ENCODE measurements at regions not wholly inside any gene's neighbourhood (a gene's known extent, or its start where the extent isn't known, plus 50 kb on each side); places are given as distances from the start of the nearest gene placed in this dataset.
"Not testable (repeated sequence)": the region's sequence is repeated elsewhere in the genome, so short reads cannot be mapped to it uniquely, and the experiment has no call there.

- DNase-seq, result no peak
Observed at GRCh38 chr11:45431046-45432018, 145.2 kb upstream of the SYT13 start.

GRCh38 chr11:45430361-45430760 lies 144.2 kb upstream of the SYT13 start:
- DNase-seq, result no peak

- DNase-seq, result no peak
Observed at GRCh38 chr11:45429719-45430118, 143.6 kb upstream of the SYT13 start.

- no peak for DNase-seq
Observed at GRCh38 chr11:45428541-45429230, 142.5 kb upstream of the SYT13 start.

- no peak for DNase-seq
Observed at GRCh38 chr11:45428116-45428515, 142.0 kb upstream of the SYT13 start.

- no peak for DNase-seq
Observed at GRCh38 chr11:45424411-45425180, 138.5 kb upstream of the SYT13 start.

GRCh38 chr11:45423475-45424120 lies 137.5 kb upstream of the SYT13 start:
- DNase-seq, result no peak

- DNase-seq, result no peak
Observed at GRCh38 chr11:45423036-45423435, 136.9 kb upstream of the SYT13 start.

- no peak for DNase-seq
Observed at GRCh38 chr11:45414088-45414487, 127.9 kb upstream of the SYT13 start.

- no peak for DNase-seq
Observed at GRCh38 chr11:45413156-45413858, 127.2 kb upstream of the SYT13 start.

- DNase-seq, result no peak
Observed at GRCh38 chr11:45412521-45412920, 126.4 kb upstream of the SYT13 start.

GRCh38 chr11:45412051-45412471 lies 125.9 kb upstream of the SYT13 start:
- no peak for DNase-seq

- no peak for DNase-seq
Observed at GRCh38 chr11:45411228-45411946, 125.2 kb upstream of the SYT13 start.

- no peak for DNase-seq
Observed at GRCh38 chr11:45410391-45411227, 124.5 kb upstream of the SYT13 start.

- DNase-seq, result no peak
Observed at GRCh38 chr11:45409587-45409986, 123.4 kb upstream of the SYT13 start.

GRCh38 chr11:45407226-45407625 lies 121.1 kb upstream of the SYT13 start:
- no peak for DNase-seq

GRCh38 chr11:45405916-45406670 lies 120.0 kb upstream of the SYT13 start:
- no peak for DNase-seq

GRCh38 chr11:45403521-45403920 lies 117.4 kb upstream of the SYT13 start:
- DNase-seq, result not testable (repeated sequence)

GRCh38 chr11:45402049-45402630 lies 116.0 kb upstream of the SYT13 start:
- no peak for DNase-seq
